ENCODE measurements at regions not wholly inside any gene's neighbourhood (a gene's known extent, or its start where the extent isn't known, plus 50 kb on each side); places are given as distances from the start of the nearest gene placed in this dataset.

GRCh38 chr13:63972328-63972727, 2556.7 kb upstream of the PCDH20 start:
- no peak for TF ChIP-seq ELK4 (CRISPR knock-in tag; IDR thresholded peaks at IDR 0.05; ENCODE audit: borderline replicate concordance)
- no peak for TF ChIP-seq JUND (CRISPR knock-in tag; IDR thresholded peaks at IDR 0.05)
- TF ChIP-seq CTCF (CRISPR knock-in tag; IDR thresholded peaks at IDR 0.05), result no peak
- no peak for TF ChIP-seq KLF6 (CRISPR knock-in tag; IDR thresholded peaks at IDR 0.05)
- no peak for TF ChIP-seq POLR2A (IDR thresholded peaks at IDR 0.05; ENCODE audit: insufficient read depth in 1 of 2, low read depth in 2 of 2, low read length in 2 of 2)
- no peak for TF ChIP-seq PBX3 (CRISPR knock-in tag; IDR thresholded peaks at IDR 0.05; ENCODE audit: borderline replicate concordance)
- no peak for TF ChIP-seq FIP1L1 (IDR thresholded peaks at IDR 0.05; ENCODE audit: borderline replicate concordance, insufficient read depth, low read depth, low read length)
- TF ChIP-seq CBX1 (IDR thresholded peaks at IDR 0.05; ENCODE audit: low read depth), result no peak
- TF ChIP-seq ZUFSP (CRISPR knock-in tag; IDR thresholded peaks at IDR 0.05; ENCODE audit: borderline replicate concordance), result no peak
- TF ChIP-seq CEBPG (CRISPR knock-in tag; IDR thresholded peaks at IDR 0.05), result no peak
- no peak for TF ChIP-seq MTF1 (CRISPR knock-in tag; IDR thresholded peaks at IDR 0.05)
